ENCODE measurements at regions not wholly inside any gene's neighbourhood (a gene's known extent, or its start where the extent isn't known, plus 50 kb on each side); places are given as distances from the start of the nearest gene placed in this dataset.

DNA sequence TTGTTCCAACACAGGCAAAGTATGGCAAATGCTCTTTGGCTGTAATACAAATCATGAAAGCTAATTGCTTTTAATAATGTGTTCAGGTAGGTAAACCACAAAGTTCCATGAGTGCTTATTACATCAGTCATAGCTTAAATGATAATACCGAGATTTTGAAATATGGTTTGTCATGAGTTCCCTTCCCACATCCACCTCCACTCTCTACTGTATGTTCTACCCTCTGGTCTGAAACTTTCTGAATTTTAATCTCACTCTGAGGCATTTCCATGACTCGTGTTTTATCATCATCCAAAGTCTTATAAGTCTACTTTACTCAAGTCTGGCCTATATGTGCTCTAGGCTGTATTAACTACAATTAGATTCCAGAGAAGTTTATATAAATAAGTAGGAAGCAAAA lies 354.8 kb downstream of the AKAIN1 start:
- TF ChIP-seq EZH2 (IDR thresholded peaks at IDR 0.05; ENCODE audit: borderline replicate concordance, low read length) (no peak), CTCF (conservative IDR thresholded peaks at IDR 0.05 in 1 of 2, IDR thresholded peaks at IDR 0.05 in 1 of 2; ENCODE audit: extremely low read depth in 1 of 2, insufficient read depth in 1 of 2, low read depth in 1 of 2, low read length in 2 of 2) (no peak)
